Ishikawa (cell line): ENCODE measurements at regions not wholly inside any gene's neighbourhood (a gene's known extent, or its start where the extent isn't known, plus 50 kb on each side); places are given as distances from the start of the nearest gene placed in this dataset.
A peak's percentile ranks its signal among the peaks of the same experiment; 100 is the strongest.

Source experiments
- CEBPB ChIP-seq: IDR thresholded peaks from 2 replicates; pipeline ENCODE4 v1.6.1; 2012
- CREB1 ChIP-seq: IDR thresholded peaks from 2 replicates; pipeline ENCODE4 v1.6.1; 2012; ENCODE audit warnings: low read depth
- EGR1 ChIP-seq: IDR thresholded peaks from 2 replicates; pipeline ENCODE4 v1.6.1; 2012
- EP300 ChIP-seq: IDR thresholded peaks from 2 replicates; pipeline ENCODE4 v1.6.1; 2012; ENCODE audit warnings: borderline replicate concordance
- FOXM1 ChIP-seq: IDR thresholded peaks from 2 replicates; pipeline ENCODE4 v1.6.1; 2012; ENCODE audit warnings: low read depth, borderline replicate concordance
- MAX ChIP-seq: IDR thresholded peaks from 2 replicates; pipeline ENCODE4 v1.6.1; 2012
- NFIC ChIP-seq: IDR thresholded peaks from 2 replicates; pipeline ENCODE4 v1.6.1; 2012
- RAD21 ChIP-seq: IDR thresholded peaks from 2 replicates; pipeline ENCODE4 v1.6.1; 2012; ENCODE audit warnings: low read depth
- REST ChIP-seq: IDR thresholded peaks from 2 replicates; pipeline ENCODE4 v1.6.1; 2012; ENCODE audit warnings: low read depth, mild to moderate bottlenecking
- TAF1 ChIP-seq: IDR thresholded peaks from 2 replicates; pipeline ENCODE4 v1.6.1; 2012; ENCODE audit warnings: low read depth, mild to moderate bottlenecking
- TCF12 ChIP-seq: IDR thresholded peaks from 2 replicates; pipeline ENCODE4 v1.6.1; 2012; ENCODE audit warnings: low read depth
- TEAD4 ChIP-seq: IDR thresholded peaks from 2 replicates; pipeline ENCODE4 v1.6.1; 2012
- USF1 ChIP-seq: IDR thresholded peaks from 2 replicates; pipeline ENCODE4 v1.6.1; 2012
- YY1 ChIP-seq: IDR thresholded peaks from 2 replicates; pipeline ENCODE4 v1.6.1; 2012; ENCODE audit warnings: low read depth
- ZBTB7A ChIP-seq: IDR thresholded peaks from 2 replicates; pipeline ENCODE4 v1.6.1; 2012; ENCODE audit warnings: low read depth

GRCh38 chr22:49368221-49368975 is 459.3 kb downstream of the BRD1 start:
- TF ChIP-seq TCF12 (no peak), EGR1 (no peak), RAD21 (no peak), NFIC (no peak), MAX (no peak), FOXM1 (no peak), REST (no peak), EP300 (no peak), USF1 (no peak), TAF1 (no peak), CEBPB (no peak), TEAD4 (no peak), YY1 (no peak), CREB1 (no peak), ZBTB7A (no peak)

GRCh38 chr22:49367041-49367697 is 460.5 kb downstream of the BRD1 start:
- TF ChIP-seq USF1, result no peak
- TF ChIP-seq CEBPB, result no peak
- TF ChIP-seq REST, result peak; percentile 68
- TF ChIP-seq RAD21, result no peak
- no peak for TF ChIP-seq NFIC
- TF ChIP-seq TEAD4, result no peak
- no peak for TF ChIP-seq TAF1

DNA sequence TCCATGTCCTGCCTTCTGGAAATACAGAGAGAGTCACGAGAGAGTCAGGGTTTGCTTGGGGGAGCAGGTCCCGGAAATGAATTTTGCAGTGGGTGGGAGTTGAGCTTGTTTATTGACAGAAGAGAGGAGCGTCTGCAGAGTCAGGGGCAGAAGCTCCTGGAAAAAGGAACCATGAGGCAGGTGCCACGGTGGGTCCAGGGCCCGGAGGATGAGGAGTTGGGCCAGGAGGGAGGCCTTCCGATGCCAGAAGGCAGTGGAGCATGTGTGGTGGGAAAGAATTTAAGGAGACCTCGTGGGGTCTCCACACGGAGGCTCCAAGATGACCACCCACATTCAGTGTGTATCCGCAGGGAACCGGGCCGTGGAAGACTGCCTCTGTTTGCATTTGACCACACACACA is 461.2 kb downstream of the BRD1 start:
- TF ChIP-seq REST (no peak), YY1 (no peak), FOXM1 (no peak), CEBPB (no peak), RAD21 (no peak), USF1 (no peak), EP300 (no peak), TCF12 (no peak), EGR1 (no peak), CREB1 (no peak), ZBTB7A (no peak), NFIC (no peak), MAX (no peak)

GRCh38 chr22:49365910-49366309 is 461.8 kb downstream of the BRD1 start:
- TF ChIP-seq TAF1, result no peak
- TF ChIP-seq CEBPB, result no peak
- no peak for TF ChIP-seq USF1
- no peak for TF ChIP-seq ZBTB7A
- TF ChIP-seq TCF12, result no peak
- no peak for TF ChIP-seq REST
- TF ChIP-seq RAD21, result no peak
- TF ChIP-seq YY1, result no peak
- no peak for TF ChIP-seq NFIC
- TF ChIP-seq CREB1, result no peak
- TF ChIP-seq EGR1, result no peak
- TF ChIP-seq FOXM1, result no peak
- TF ChIP-seq EP300, result no peak
- TF ChIP-seq TEAD4, result no peak
- no peak for TF ChIP-seq MAX
